ENCODE measurements at regions not wholly inside any gene's neighbourhood (a gene's known extent, or its start where the extent isn't known, plus 50 kb on each side); places are given as distances from the start of the nearest gene placed in this dataset.

DNA sequence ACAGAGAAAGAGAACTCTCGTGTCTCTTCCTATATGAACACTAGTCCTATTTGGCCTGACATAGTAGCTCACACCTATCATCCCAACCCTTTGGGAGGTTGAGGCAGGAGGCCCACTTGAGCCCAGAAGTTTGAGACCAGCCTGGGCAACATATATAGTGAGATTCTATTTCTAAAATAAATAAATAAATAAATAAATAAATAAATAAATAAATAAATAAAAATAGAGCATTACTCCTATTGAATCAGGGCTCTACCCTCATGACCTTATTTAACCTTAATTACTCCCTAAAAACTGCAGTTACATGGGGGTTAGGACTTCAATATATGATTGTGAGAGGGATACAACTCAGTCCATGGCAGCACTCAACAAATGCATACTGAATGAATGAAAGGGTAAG is 61.2 kb upstream of the GSC start:
- Histone ChIP-seq H2BK12ac (ENCODE audit: insufficient read length, low read depth, low read length) (no peak overlapping the region), H4K91ac (ENCODE audit: insufficient read length, low read depth, low read length) (no peak overlapping the region), H4K5ac (ENCODE audit: insufficient read length, low read depth, low read length) (no peak overlapping the region), H2BK5ac (ENCODE audit: insufficient read length, low read length) (no peak overlapping the region), H3K56ac (ENCODE audit: insufficient read length, low read depth, low read length) (no peak overlapping the region), H4K20me1 (ENCODE audit: control insufficient read depth, insufficient read depth, insufficient read length) (no peaks in the 10 kb centered on the region), H3K27me3 (ENCODE audit: insufficient read depth, low read length) (no peaks in the 10 kb centered on the region), H2BK20ac (ENCODE audit: low read depth, low read length, poor library complexity, severe bottlenecking) (no peak overlapping the region), H2BK15ac (ENCODE audit: low read depth, low read length) (no peak overlapping the region), H2AK5ac (ENCODE audit: insufficient read length, low read length) (no peak overlapping the region), H3K4ac (ENCODE audit: low read depth, low read length) (no peak overlapping the region), H3K18ac (ENCODE audit: insufficient read length, low read depth, low read length) (no peak overlapping the region), H2BK120ac (ENCODE audit: low read depth, low read length, poor library complexity, severe bottlenecking) (no peak overlapping the region), H3K23me2 (ENCODE audit: insufficient read length, low read depth, low read length, poor library complexity, severe bottlenecking) (no peaks in the 10 kb centered on the region), H3K4me2 (ENCODE audit: insufficient read depth, insufficient read length, low read length) (no peak overlapping the region), H3K23ac (ENCODE audit: insufficient read length, low read depth, low read length) (no peak overlapping the region), H3K79me1 (ENCODE audit: insufficient read depth, low read depth, low read length, poor library complexity, severe bottlenecking) (no peaks in the 10 kb centered on the region), H4K8ac (replicated peaks; ENCODE audit: insufficient read length, low read depth, low read length) (no peak overlapping the region), H3K4me1 (ENCODE audit: insufficient read depth, low read length) (no peaks in the 10 kb centered on the region), H3K27ac (ENCODE audit: insufficient read length, low read depth, low read length) (no peak overlapping the region), H3T11ph (ENCODE audit: low read length) (no peak overlapping the region), H3K9me3 (ENCODE audit: control insufficient read depth, low read depth, low read length) (no peaks in the 10 kb centered on the region), H3K79me2 (ENCODE audit: insufficient read depth, low read length) (no peaks in the 10 kb centered on the region), H3K9ac (ENCODE audit: extremely low read depth, insufficient read length, low read length) (no peak overlapping the region), H3K14ac (ENCODE audit: insufficient read depth, low read length) (no peak overlapping the region), H2AFZ (ENCODE audit: low read length) (no peak overlapping the region)
- Mint-ChIP-seq H3K27me3 (ENCODE audit: low read depth) (peaks cover 2% of the 10 kb centered on the region), H3K36me3 (ENCODE audit: insufficient read depth in 1 of 3, low read depth in 3 of 3) (no peaks in the 10 kb centered on the region; a peak in 1 of 7 replicates), H3K27ac (no peak overlapping the region), H3K4me3 (no peak overlapping the region), H3K4me1 (peaks cover 10 to 13% of the 10 kb centered on the region in 2 experiments), H3K9me3 (peaks cover 8% of the 10 kb centered on the region in 2 experiments)
- no peak for TF ChIP-seq CTCF (conservative IDR thresholded peaks at IDR 0.05)
- DNase-seq = no peak
- WGBS (ENCODE audit: extremely low coverage, insufficient read length, low lambda C conversion rate) = no CpG with 5 or more reads among the region's 1 CpG

Measured in H9 (cell line).